ENCODE measurements at regions not wholly inside any gene's neighbourhood (a gene's known extent, or its start where the extent isn't known, plus 50 kb on each side); places are given as distances from the start of the nearest gene placed in this dataset.

DNA sequence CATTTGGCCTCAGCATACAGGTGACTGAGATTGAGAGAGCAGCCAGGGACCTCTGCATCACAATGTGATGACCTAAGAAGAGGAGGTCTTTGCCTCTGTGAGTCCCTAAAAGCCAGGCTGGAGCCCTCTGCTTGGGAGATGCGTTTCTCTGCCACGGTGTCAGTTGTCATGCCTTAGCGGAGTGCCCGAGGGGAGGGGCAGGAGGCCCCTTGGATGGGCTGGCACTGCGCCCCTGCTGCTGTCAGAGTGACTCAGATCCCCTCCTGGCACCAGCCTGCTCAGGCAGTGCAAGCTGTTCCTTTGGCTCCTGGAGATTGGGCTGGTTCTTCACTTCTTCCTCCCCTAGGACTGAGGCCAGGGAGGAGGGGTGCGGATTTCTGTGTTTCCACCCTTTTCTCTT, 64.9 kb upstream of the KCNA5 start:
- TF ChIP-seq, protein P1, sequence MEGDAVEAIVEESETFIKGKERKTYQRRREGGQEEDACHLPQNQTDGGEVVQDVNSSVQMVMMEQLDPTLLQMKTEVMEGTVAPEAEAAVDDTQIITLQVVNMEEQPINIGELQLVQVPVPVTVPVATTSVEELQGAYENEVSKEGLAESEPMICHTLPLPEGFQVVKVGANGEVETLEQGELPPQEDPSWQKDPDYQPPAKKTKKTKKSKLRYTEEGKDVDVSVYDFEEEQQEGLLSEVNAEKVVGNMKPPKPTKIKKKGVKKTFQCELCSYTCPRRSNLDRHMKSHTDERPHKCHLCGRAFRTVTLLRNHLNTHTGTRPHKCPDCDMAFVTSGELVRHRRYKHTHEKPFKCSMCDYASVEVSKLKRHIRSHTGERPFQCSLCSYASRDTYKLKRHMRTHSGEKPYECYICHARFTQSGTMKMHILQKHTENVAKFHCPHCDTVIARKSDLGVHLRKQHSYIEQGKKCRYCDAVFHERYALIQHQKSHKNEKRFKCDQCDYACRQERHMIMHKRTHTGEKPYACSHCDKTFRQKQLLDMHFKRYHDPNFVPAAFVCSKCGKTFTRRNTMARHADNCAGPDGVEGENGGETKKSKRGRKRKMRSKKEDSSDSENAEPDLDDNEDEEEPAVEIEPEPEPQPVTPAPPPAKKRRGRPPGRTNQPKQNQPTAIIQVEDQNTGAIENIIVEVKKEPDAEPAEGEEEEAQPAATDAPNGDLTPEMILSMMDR (IDR thresholded peaks at IDR 0.05 in 8 of 11, conservative IDR thresholded peaks at IDR 0.05 in 3 of 11), result no peak
- no peak for TF ChIP-seq POLR2AphosphoS5 (IDR thresholded peaks at IDR 0.05)
- TF ChIP-seq POLR2A (IDR thresholded peaks at IDR 0.05), result no peak
- H3K36me3 ChIP-seq, result no peaks in the 10 kb centered on the region
- no peak overlapping the region for H3K27ac ChIP-seq
- peaks cover 0 to 57% (median 11%) of the 10 kb centered on the region in 7 donors for H3K27me3 ChIP-seq (replicated peaks in 1 of 7)
- WGBS, 5 donors, result 37 to 65% (median 62%) methylated on average over 6 of the region's 6 CpGs
- DNase-seq, result no peak
- H3K4me3 ChIP-seq, result no peak overlapping the region
- H3K9me3 ChIP-seq, result no peaks in the 10 kb centered on the region
- no peaks in the 10 kb centered on the region for H3K4me1 ChIP-seq
- intact Hi-C loops (cut with DNase I; ENCODE audit: low total_unique reads), result no loop called here

DNA sequence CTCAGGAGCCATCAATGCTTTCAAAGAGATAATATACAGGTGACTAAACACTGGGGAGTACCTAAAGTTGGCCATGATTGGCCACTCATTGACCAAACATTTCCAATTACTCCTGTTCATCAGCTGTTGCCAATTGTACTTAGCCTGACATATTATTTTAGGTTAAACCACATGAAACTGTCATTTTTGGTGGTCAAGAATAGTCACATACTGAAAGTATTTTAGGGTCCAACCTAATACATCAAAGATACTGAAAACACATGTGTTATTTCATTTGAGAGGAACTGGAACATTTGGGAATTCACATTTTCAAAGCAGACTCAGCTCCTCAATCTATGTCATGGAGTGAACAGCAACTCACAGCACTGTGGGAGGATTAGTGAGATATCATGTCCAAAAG, 63.9 kb upstream of the KCNA5 start:
- DNase-seq, result no peak
- no peaks in the 10 kb centered on the region for H3K9me3 ChIP-seq
- H3K27me3 ChIP-seq (replicated peaks in 1 of 7), result peaks cover 0 to 57% (median 11%) of the 10 kb centered on the region in 7 donors
- intact Hi-C loops (cut with DNase I; ENCODE audit: low total_unique reads), result no loop called here
- TF ChIP-seq, protein P1 (IDR thresholded peaks at IDR 0.05 in 8 of 11, conservative IDR thresholded peaks at IDR 0.05 in 3 of 11), result no peak
- TF ChIP-seq POLR2AphosphoS5 (IDR thresholded peaks at IDR 0.05) (no peak), POLR2A (IDR thresholded peaks at IDR 0.05) (no peak)
- no peaks in the 10 kb centered on the region for H3K4me1 ChIP-seq
- H3K27ac ChIP-seq, result no peak overlapping the region
- no peak overlapping the region for H3K4me3 ChIP-seq
- no peaks in the 10 kb centered on the region for H3K36me3 ChIP-seq

DNA sequence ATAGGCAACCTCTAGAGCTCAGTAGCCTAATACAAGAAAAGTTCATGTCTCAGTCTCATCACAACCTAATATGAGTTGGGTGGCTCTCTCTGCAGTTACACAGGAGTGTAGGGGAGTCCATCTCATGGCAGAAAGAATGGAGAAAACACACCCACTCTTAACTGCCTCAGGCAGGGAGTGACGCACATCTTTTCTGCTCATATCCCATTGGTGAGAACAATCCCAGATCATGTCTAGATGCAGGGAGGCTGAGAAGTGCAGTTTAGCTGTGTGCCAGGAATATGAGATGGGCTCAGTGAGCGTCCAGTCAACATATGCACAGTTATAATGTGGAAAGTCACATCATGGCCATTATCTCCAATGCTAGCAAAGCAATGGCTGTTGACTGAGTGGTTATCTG, 59.3 kb upstream of the KCNA5 start:
- WGBS, 5 donors, result 74 to 95% (median 83%) methylated on average over 2 of the region's 2 CpGs
- no peaks in the 10 kb centered on the region for H3K9me3 ChIP-seq
- DNase-seq, result no peak
- TF ChIP-seq, protein P1 (IDR thresholded peaks at IDR 0.05 in 8 of 11, conservative IDR thresholded peaks at IDR 0.05 in 3 of 11), result no peak
- TF ChIP-seq POLR2AphosphoS5 (IDR thresholded peaks at IDR 0.05), result no peak
- TF ChIP-seq POLR2A (IDR thresholded peaks at IDR 0.05), result no peak
- no peak overlapping the region for H3K27ac ChIP-seq
- H3K36me3 ChIP-seq, result no peaks in the 10 kb centered on the region
- peaks cover 0 to 58% (median 0%) of the 10 kb centered on the region in 7 donors for H3K27me3 ChIP-seq (replicated peaks in 1 of 7)
- H3K4me3 ChIP-seq, result no peak overlapping the region
- intact Hi-C loops (cut with DNase I; ENCODE audit: low total_unique reads), result no loop called here
- no peaks in the 10 kb centered on the region for H3K4me1 ChIP-seq

DNA sequence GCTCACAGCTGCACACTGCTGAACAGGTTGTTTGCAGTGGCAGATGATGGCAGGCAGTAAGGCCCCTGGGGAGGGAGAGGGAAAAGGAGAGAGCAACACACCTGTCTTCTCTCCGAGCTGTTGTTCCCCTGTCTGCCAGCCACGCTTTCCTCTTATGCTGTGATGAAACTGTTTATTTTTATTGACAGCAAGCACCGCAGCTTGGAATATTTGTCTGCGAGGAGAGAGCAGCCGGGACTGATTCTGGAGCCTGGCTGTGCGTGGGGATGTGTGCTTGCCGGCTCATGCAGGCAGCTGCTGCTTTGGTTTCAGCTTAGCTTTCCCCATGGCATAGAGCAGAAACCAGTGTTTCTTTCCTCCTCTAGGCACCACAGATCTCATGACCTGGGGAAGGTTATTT, 58.7 kb upstream of the KCNA5 start:
- Histone ChIP-seq H3K27ac (no peak overlapping the region), H3K4me3 (no peak overlapping the region), H3K27me3 (replicated peaks in 1 of 7) (peaks cover 0 to 53% (median 0%) of the 10 kb centered on the region in 7 donors), H3K36me3 (no peaks in the 10 kb centered on the region), H3K9me3 (no peaks in the 10 kb centered on the region), H3K4me1 (no peaks in the 10 kb centered on the region)
- no peak for DNase-seq
- intact Hi-C loops (cut with DNase I; ENCODE audit: low total_unique reads), result no loop called here
- 73 to 82% (median 80%) methylated on average over 5 to 7 of the region's 7 CpGs for WGBS, 5 donors
- TF ChIP-seq, protein P1 (IDR thresholded peaks at IDR 0.05 in 8 of 11, conservative IDR thresholded peaks at IDR 0.05 in 3 of 11), result no peak
- TF ChIP-seq POLR2A (IDR thresholded peaks at IDR 0.05) (no peak), POLR2AphosphoS5 (IDR thresholded peaks at IDR 0.05) (no peak)
